ENCODE measurements at regions not wholly inside any gene's neighbourhood (a gene's known extent, or its start where the extent isn't known, plus 50 kb on each side); places are given as distances from the start of the nearest gene placed in this dataset.
"Not testable (repeated sequence)": the region's sequence is repeated elsewhere in the genome, so short reads cannot be mapped to it uniquely, and the experiment has no call there.

DNA sequence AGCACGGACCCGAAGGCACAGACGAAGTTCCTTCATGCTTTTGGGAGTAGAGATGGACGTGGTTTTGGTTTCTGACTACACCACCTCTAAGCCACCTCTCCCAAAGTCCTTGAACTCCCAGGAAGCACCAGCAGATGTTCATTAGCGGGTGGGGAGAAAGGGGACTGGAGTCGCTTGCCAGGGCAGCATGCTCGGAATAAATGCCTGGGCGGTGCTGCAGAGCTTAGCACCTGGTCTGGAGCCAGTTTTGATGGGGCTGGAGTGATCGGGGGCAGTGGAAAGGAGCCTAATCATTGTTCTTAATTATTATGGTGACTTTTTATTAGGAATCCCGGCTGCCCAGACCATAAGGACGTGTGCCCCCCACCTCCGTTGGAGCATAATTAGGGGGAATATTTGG lies 220.8 kb downstream of the TFCP2L1 start:
- no peak for DNase-seq (ENCODE audit: low read depth in 1 of 2, low spot score in 1 of 2)

DNA sequence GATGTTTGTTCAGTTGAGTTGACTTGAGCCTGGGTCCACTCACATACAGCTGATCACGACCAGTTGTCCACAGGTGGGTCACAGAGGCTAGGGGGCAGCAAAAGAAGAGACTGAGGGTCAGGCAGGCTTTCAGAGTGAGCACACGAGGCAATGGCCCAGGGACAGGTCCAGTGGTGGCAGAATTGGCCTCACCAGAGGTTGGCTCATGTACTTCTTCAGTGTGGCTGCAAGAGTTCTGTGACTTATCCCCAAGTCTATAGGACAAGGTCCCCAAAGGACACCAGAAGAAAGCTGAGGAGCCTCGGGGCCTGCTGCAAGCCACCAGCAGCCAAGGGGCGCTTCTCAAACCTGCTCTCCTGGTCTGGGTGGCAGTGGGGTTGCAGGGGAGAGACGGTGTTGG lies 219.8 kb downstream of the TFCP2L1 start:
- no peak for DNase-seq (ENCODE audit: low read depth in 1 of 2, low spot score in 1 of 2)

DNA sequence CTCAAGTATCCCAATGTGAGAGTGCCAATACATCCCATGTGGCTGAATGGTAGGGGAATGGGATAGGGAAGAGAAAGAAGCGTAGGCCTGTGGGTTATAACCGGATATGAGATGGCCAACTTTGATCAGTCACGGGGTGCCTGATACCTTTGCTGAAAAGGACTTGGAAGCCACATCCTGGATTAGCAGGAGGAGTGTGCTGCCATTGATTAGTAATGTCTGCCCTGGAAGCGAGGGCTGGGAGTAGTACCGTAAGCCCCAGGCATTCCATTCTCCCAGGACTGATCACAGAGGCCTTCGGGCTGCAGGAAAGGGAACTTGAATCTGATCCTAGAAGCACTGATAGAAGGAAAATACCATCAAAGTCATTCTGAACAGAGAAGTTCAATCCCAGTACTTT lies 218.5 kb downstream of the TFCP2L1 start:
- DNase-seq (ENCODE audit: low read depth in 1 of 2, low spot score in 1 of 2) = no peak

DNA sequence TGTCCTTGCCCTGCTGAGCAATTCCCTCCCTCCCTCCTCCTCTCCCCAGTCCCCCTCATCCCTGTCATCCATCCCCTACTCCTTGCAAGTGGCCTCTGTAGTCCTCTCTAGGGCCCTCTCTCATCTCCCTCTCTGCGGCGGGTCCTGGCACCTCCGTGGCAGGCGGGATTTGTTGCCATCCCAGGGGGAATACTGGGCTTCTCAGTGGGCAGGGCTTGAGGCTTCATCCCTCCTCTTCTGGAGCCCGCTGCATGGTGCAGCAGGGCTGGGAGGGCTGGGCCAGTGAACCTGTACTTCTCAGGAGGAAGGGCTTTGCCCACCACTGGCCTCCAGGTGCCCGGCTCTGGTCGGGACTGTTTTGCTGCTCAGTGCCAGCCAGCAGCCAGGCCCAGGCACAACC lies 216.2 kb downstream of the TFCP2L1 start:
- DNase-seq (ENCODE audit: low read depth in 1 of 2, low spot score in 1 of 2) = no peak

DNA sequence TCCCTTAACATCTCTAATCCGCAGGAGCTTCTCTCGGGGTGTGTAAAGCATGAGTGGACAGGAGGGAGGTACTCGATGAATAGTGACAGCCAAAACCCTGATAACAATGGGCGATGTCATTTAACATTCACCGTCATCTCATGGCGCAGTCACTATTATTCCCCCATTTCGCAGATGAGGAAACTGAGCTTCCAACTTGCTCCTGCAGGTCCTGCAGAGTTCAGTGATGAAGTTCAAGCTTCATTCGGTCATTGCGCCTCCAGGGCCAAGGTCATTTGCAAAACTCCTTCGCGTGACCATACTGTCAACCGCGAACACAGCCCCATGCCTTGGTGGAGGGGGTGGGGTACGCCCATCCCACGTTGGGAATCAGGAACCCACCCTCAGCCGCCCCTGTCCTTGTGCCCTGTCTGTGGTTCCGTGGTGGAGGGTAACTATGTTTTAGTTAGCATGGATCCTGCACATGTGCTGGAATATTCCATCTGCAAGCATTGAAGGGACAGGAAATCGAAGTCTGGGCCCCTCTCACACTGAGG lies 215.5 kb downstream of the TFCP2L1 start:
- DNase-seq (ENCODE audit: low read depth in 1 of 2, low spot score in 1 of 2) = no peak

DNA sequence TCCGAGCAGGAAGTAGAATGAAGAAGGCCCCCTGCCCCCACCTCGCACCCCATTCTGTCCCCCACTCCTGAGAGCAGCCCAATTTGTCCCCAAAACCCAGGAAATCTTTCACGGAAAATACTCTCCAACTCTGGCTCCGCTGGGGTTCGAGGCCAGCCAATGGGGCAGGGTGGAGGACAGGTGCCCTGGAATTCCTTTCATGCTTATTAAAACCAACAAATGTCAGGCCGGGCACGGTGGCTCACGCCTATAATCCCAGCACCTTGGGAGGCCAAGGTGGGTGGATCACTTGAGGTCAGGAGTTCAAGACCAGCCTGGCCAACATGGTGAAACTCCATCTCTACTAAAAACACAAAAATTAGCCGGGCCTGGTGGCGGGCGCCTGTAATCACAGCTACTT lies 214.9 kb downstream of the TFCP2L1 start:
- DNase-seq (ENCODE audit: low read depth in 1 of 2, low spot score in 1 of 2) = not testable (repeated sequence)

DNA sequence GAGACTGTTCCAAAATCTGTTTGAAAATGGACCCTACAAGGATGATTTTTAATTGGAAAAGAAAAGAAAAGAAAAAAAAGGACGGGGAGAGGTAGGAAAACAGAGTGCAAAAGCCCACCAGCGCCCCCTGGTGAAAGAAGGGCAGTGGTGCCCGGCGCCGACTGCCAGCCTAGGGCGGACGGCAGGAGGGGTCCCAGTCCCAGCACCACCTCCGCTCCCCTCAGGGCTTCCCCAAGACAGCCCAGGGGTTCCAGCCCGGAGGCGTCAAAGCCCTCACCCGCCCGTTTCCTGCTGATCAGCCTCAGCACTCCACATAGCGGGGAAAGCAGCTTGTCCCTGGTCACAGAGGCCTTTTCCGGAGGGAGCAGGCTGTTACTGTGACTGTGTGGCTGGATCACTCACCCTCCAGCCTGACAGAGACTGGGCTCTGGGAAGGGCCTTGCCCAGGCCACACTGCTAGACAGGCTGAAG lies 213.9 kb downstream of the TFCP2L1 start:
- DNase-seq (ENCODE audit: low read depth in 1 of 2, low spot score in 1 of 2) = no peak

DNA sequence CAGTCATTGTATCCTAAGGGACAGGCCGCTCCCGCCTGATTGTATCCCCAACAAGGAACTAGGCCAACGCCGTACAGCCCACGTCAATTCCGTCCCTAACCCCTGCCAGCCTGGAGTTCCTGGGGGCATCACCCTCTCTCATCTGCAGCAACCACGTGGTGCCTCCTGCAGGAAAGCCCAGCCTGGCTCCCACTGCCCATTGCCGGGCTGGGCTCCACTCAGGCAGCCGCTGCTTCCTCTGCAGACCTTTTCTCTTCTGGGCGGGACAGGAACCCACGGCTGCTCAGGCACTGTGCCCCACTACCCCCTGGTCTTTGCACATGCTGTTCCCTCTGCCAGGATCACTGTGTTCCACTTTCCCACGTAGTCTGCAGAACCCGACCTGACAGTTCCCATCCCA lies 212.2 kb downstream of the TFCP2L1 start:
- DNase-seq (ENCODE audit: low read depth in 1 of 2, low spot score in 1 of 2) = no peak

DNA sequence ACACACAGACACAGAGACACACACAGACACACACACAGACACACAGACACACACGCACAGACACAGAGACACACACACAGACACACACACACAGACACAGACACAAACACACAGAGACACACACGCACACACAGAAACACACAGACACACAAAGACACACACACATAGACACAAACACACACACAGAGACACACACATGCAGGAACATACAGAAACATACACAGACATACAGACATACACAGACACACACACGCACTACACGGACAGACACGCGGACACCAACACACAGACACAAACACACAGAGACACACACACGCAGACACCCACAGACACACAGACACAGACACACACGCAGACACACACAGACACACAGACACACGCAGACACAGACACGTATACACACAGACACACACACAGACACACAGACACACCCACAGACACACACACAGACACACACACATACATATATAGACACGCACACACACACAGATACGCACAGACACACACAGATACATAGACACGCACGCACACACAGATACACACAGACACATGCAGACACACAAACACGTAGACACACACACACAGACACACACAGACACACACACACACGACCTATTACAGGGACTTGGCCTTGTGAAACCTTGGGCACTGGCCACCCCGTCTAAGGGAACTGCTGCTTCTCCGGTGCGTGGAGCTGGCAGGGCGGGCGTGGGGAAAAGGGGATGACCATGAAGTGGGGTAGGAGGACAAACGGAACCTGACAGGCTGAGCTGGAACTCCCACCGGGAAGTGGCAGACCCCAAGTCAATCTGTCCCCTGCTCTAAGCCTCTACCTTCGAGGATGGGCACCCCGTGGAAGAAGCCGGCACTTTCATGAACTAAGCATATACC lies 211.4 kb downstream of the TFCP2L1 start:
- DNase-seq (ENCODE audit: low read depth in 1 of 2, low spot score in 1 of 2) = no peak

DNA sequence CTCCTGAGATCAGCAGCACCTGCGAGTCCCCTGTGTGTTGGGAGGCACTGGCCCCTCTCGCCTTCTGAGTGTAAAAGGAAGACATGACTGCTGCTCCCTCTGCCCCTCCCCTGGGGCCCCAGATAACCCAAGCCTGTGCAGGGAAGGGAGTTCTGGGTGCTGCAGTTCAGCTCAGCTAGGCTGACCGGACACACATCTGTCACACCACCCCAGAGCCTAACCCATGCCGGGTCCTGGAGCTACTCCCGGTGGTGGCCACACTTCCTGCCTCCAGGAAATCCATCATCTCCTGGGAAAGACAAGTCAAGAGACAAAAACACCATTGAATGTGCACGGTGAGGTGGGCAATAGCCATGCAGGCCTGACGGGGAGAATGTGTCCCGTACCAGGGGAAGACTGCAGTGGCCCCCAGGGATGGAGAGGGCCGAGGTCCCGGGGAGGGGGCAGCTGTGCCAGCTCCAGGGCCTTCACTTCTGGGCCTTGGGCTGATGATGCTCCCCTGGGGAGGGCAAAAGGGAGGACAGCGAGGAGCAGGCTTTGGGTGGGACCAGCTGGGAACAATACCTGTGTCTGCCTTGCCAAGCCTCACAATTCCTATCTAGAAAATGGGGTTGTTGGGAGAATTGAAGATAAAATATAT lies 210.6 kb downstream of the TFCP2L1 start:
- DNase-seq (ENCODE audit: low read depth in 1 of 2, low spot score in 1 of 2) = no peak

DNA sequence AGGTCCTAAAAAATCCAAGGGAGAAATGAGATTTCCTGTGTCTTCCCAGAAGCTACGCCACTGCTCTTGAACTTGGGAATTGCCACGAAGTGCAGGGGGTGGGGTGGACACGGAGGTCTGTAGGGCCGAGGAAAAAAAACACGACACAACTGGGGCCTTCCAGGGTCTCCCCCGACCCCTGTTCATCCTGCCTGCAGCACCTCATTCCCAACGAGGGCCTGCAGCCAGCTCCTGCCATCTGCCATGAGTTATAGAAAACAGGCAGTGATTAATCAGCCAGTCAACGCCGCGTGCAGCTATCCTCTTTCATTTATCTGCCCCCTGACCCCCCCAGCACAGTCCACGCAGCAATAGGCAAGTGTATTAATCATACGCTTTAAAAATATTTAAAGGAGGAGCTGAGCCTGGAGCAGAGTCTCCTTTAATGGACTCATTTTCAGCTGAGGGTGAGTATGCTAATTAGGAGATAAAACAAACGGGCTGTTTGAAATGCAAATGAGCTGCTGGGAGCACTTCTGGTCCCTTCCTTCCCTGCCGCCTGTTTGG lies 209.9 kb downstream of the TFCP2L1 start:
- DNase-seq (ENCODE audit: low read depth in 1 of 2, low spot score in 1 of 2) = no peak

DNA sequence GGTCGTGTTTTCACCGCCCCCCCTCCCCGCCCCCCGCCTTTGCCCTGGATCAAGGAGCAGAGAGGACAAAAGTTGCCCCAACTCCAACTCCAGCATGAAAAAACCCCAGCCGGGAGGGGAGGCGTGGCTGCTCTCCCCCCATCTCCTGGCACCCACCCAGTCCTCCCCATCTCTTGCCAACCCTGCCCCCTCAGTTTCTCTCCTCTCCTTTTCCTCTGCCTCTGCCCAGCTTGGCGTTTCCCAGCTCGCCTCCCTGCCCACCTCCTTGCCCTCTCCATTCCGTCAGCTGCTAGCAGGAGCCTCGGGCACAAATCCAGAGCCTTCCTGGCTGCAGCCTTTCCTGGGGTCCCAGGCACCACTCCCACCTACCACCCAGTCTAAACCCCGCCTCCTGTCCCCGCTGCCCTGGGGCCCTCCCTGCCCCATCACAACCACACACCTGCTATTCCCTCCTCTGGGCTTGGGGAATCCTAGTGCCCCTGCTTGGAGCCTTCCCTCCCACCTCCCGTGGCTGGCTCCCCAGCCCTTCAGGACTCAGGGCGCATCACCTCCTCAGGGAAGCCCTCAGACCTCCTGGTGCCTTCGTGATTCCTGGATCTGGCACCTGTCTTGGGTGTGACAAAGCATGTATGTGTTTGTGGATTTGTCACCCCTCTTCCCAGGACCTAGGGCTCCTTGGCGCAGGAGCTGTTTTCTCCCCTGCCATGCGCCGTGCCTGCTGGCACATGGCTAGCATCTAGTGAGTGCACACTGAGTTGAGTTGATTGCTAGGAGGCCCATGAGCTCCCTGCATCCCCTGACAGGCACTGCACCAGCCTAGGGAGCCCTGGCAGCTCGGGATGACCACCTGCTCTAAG lies 209.1 kb downstream of the TFCP2L1 start:
- DNase-seq (ENCODE audit: low read depth in 1 of 2, low spot score in 1 of 2) = no peak

DNA sequence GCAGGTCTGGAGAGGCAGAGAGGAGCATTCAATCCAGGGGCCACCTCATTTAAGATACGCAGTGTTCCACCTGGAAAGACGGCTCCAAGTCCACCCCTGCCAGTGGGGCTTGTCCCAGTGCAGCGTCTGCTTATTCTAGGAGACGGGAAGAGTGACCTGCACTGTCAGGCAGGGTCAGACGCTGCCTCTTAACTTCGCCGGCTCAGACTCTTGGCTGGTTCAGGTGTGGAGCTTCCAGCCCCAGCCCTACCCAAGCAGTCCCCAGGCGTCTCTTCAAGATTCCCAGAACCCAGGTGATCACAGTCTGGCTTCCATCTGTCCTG lies 208.5 kb downstream of the TFCP2L1 start:
- DNase-seq (ENCODE audit: low read depth in 1 of 2, low spot score in 1 of 2) = no peak

DNA sequence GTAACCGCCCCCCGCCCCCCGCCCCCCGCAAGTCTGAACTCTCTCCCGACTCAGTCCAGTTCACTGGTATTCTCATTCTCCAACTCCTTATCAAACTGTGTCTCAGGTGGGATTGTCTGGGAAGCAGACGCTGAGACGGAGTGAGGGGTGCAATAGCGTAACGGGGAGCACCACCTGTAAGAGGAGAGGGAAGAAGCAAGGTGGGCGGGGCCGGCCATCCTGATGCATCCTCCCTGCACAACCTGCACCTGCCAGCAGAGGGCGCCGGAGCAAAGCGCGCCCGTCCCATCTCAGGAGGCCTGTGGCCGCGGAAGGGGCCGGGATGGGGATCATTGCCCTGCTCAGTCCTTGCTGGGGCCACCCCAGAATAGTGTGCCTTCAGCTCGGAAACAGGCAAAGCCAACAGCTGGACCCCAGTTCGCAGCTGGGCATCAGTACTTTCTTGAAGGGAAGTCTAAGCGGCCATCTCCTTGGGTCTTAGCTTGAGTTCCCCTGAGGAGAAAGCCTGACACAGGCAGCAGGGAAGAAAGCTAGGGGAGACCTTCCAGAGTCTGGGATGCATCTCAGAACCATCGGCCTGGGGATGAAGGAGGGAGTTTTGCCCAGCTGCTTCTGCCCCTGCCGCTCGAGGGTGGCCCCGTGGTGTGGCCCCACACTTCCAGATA lies 208.0 kb downstream of the TFCP2L1 start:
- DNase-seq (ENCODE audit: low read depth in 1 of 2, low spot score in 1 of 2) = peak; percentile 26 to 34

DNA sequence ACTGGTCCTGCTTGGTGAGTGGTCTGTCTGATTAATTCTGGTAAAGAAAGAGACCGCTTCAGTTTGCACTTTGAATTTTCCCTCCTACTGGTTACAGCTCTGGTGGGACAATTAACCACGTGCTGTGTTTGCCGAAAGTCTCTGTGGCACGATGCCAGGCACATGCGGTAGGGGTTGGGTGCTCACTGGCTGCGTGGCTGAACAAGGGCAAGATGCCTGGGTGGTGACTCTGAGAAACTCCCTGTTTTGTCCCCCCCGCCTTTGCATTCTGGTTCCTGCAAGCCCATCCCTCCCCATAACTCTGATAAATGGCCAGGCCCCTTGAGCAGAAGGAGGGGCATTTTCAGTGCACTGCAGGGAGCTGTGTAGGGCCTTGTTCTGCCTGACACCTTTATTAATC lies 206.1 kb downstream of the TFCP2L1 start:
- no peak for DNase-seq (ENCODE audit: low read depth in 1 of 2, low spot score in 1 of 2)

DNA sequence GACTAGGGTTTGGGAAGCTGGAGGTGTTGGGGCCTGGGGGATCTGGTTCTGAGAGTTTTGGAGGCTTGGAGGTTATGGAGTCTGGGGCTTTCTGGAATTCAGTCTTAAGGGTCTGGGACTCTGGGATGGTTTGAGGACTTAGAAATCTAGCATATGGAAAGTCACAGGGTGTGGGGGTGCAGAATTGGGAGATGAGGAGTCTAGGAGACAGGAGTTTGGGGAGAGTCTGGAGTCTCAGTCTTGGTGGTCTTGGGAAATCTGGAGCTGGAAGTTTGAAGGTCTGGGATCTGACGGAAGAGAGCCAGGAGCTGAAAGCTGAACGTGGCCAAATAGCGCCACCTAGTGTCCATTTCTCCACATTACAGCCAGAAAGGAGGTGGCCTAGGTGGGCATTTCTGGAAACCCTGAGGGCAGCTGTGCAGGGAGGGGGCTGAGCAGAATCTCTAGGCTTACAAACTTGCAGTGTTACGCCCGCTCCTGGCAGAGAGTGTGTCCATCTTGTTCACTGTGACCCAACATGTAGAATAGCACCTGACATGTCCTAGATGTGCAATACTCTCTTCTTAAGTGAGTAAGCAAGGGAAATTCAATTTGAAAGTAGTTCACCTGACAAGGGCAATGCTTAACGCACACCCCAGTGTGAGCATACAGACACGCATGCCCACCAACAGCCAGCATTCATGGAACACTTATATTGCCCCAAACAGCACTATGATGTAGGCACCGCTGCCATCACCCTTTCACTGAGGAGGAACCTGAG lies 204.8 kb downstream of the TFCP2L1 start:
- DNase-seq (ENCODE audit: low read depth in 1 of 2, low spot score in 1 of 2) = peak in 1 of 2 donors; percentile 8

DNA sequence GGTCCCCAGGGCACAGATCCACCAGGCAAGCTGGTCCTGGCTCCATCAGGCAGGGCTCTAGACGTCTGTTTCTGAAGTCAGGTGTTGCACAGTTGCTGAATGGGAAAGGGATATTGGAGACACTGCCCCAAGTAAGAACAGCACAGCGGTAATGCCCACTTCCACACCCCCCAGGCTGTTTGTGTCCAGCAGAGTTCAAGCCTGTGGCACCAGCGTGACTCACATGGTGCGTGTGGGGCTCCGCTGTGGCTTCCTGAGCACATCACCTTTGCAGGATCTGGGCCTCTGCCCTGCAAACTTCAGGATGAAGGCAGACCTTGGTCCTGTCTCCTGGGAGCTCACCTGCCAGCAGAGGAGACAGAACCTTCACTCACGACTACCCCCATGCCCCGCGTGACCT lies 203.3 kb downstream of the TFCP2L1 start:
- no peak for DNase-seq (ENCODE audit: low read depth in 1 of 2, low spot score in 1 of 2)

DNA sequence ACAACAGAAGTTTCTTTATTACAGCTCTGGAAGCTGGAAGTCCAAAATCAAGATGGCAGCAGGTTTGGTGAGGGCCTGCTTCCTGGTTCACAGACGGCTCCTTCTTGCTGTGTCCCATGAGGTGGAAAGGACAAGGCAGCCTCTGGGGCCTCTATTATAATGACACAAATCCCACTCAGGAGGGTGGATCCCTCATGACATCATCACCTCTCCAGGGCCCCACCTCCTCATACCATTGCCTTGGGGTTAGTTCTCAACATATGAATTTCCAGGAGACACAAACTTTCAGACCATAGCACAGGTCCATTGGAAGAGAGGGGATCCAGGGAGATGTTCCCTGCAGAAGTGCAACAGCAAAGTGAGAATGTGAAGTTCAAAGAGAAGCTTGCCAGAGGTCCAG lies 202.8 kb downstream of the TFCP2L1 start:
- no peak for DNase-seq (ENCODE audit: low read depth in 1 of 2, low spot score in 1 of 2)

DNA sequence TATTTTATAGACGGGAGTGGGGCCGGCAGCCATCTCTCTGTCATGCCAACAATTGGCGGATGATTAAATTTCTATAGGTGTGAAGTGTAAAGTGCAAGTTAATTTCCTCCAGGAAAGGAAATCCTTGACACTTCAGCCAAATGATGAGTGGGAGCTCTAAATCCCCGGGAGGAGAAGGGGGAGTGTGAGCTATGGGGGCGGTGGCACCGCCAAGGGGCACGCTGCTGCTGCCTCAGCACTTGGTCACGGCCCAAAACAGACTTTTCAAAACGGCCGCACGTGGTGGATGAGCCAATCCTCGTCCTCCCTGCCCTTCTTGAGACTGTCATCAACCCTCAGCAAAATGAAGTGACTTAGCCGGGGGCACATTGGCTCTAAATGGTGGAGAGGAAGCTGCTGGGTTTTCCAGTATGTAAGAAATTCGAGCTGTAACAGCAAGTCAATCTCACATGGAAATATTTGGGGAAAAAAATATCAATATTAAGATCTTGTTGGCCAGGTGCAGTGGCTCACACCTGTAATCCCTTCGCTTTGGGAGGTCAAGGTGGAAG lies 200.8 kb downstream of the TFCP2L1 start:
- DNase-seq (ENCODE audit: low read depth in 1 of 2, low spot score in 1 of 2) = no peak

DNA sequence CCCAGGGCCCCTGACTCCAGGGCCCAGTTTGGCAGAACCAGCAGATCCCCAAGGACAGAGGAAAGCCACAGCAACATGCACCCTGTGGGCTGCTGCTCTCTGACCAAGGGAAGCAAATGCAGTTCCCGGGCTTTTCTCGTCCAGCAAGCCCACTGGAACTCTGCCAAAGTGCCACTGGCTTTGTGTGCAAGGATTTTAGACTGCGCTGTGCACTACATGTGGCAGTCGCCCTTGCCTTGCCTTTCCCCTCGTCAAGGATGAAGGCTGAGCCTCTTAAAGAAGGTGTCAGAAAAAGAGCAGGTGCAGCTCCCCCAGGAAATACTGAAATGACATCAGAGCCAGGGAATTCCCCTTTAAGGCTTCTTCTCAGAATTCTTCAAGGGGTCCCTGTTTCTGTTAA lies 199.2 kb downstream of the TFCP2L1 start:
- no peak for DNase-seq (ENCODE audit: low read depth in 1 of 2, low spot score in 1 of 2)
